GM23248 (cell line): ENCODE measurements at regions not wholly inside any gene's neighbourhood (a gene's known extent, or its start where the extent isn't known, plus 50 kb on each side); places are given as distances from the start of the nearest gene placed in this dataset.
A peak's percentile ranks its signal among the peaks of the same experiment; 100 is the strongest.

Source experiments
- DNase-seq: peaks from one replicate; pipeline ENCODE4 v3.0.0-alpha.2; 2015
- H2AFZ ChIP-seq: fragments of 200-600 bp; sonication (generic); 2 replicates; pipeline ENCODE4 v1.6.1; 2016; ENCODE audit warnings: antibody characterized with exemption
- H3F3A ChIP-seq: fragments of 200-600 bp; sonication (generic); 2 replicates; pipeline ENCODE4 v1.6.1; 2016; ENCODE audit warnings: mild to moderate bottlenecking, antibody characterized with exemption, mixed run types; ENCODE audit not compliant: insufficient read depth
- H3K27ac ChIP-seq: fragments of 200-600 bp; sonication (generic); 2 replicates; pipeline ENCODE4 v1.5.1; 2016; ENCODE audit warnings: mild to moderate bottlenecking
- H3K27me3 ChIP-seq: fragments of 200-600 bp; sonication (generic); replicated peaks from 2 replicates; pipeline ENCODE4 v1.6.1; 2016; ENCODE audit warnings: mild to moderate bottlenecking; ENCODE audit not compliant: insufficient read depth
- H3K36me3 ChIP-seq: fragments of 200-600 bp; sonication (generic); 2 replicates; pipeline ENCODE4 v1.6.1; 2016; ENCODE audit warnings: low read depth, mild to moderate bottlenecking
- H3K4me1 ChIP-seq: fragments of 200-600 bp; sonication (generic); 2 replicates; pipeline ENCODE4 v1.6.1; 2016; ENCODE audit warnings: mild to moderate bottlenecking; ENCODE audit not compliant: insufficient read depth
- H3K4me2 ChIP-seq: fragments of 200-600 bp; sonication (generic); one replicate; pipeline ENCODE4 v1.6.1; 2016; ENCODE audit warnings: mild to moderate bottlenecking; ENCODE audit not compliant: unreplicated experiment
- H3K4me3 ChIP-seq: fragments of 200-600 bp; sonication (generic); 2 replicates; pipeline ENCODE4 v1.5.1; 2016; ENCODE audit warnings: mild to moderate bottlenecking
- H3K79me2 ChIP-seq: fragments of 200-600 bp; sonication (generic); 2 replicates; pipeline ENCODE4 v1.6.1; 2016; ENCODE audit warnings: mild to moderate bottlenecking; ENCODE audit not compliant: insufficient read depth
- H3K9ac ChIP-seq: fragments of 200-600 bp; sonication (generic); 2 replicates; pipeline ENCODE4 v1.6.1; 2016; ENCODE audit warnings: mild to moderate bottlenecking
- H3K9me2 ChIP-seq: fragments of 200-600 bp; sonication (generic); 2 replicates; pipeline ENCODE4 v1.6.1; 2016; ENCODE audit warnings: mixed run types, mild to moderate bottlenecking, moderate library complexity; ENCODE audit not compliant: insufficient read depth
- H3K9me3 ChIP-seq: fragments of 200-600 bp; sonication (generic); one replicate; pipeline ENCODE4 v1.6.1; 2017; ENCODE audit warnings: low read depth
- H4K20me1 ChIP-seq: fragments of 200-600 bp; sonication (generic); 2 replicates; pipeline ENCODE4 v1.6.0; 2016; ENCODE audit not compliant: insufficient read depth
- EZH2 ChIP-seq: fragments of 200-600 bp; sonication (generic); IDR thresholded peaks from 2 replicates; pipeline ENCODE4 v1.6.1; 2018; ENCODE audit warnings: antibody characterized with exemption, mild to moderate bottlenecking; ENCODE audit not compliant: insufficient read depth, poor library complexity, severe bottlenecking
- EZH2phosphoT487 ChIP-seq: fragments of 200-600 bp; sonication (generic); IDR thresholded peaks from 2 replicates; pipeline ENCODE4 v1.6.1; 2018; ENCODE audit warnings: antibody characterized with exemption, moderate library complexity, mild to moderate bottlenecking, low read depth; ENCODE audit not compliant: insufficient read depth
- WGBS, 2 experiments: methylation state at CpG; one replicate each; pipeline ENCODE4 v1.1.6; 2015 to 2017; ENCODE audit warnings: low lambda C conversion rate in 2 of 2, low coverage in 1 of 2; ENCODE audit errors: missing lambda C conversion rate in 2 of 2; 5-methylcytosine and 5-hydroxymethylcytosine counted together
- in situ Hi-C: fragments of 300-500 bp; cut with MboI; formaldehyde crosslinking; loops from 2 replicates; pipeline ENCODE4 v1.15.0; 2020

DNA sequence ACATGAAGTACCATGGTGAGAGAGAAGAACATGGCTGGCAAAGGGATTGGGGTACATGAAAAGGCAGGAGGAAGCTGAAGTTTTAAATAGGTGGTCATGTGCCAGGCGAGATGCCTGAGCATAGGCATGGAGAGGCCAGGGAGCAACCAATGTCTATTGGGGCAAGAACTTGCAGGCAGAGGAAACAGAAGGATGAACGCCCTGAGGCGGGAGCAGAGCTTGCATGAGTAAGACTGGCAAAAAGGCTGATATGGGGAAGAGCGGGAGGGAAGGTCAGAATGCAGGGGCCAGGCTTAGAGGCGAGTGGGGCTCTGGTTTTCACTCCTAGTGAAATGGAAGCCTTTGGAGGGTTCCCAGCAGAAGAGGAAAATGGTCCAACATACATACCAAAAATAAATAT lies 52.5 kb upstream of the VSTM5 start:
- H3K27me3 ChIP-seq, result no peaks in the 10 kb centered on the region
- H3K9ac ChIP-seq, result no peak overlapping the region
- H3K4me1 ChIP-seq, result peaks cover 3% of the 10 kb centered on the region
- no peak for TF ChIP-seq EZH2
- no peak for TF ChIP-seq EZH2phosphoT487
- H3K9me2 ChIP-seq, result no peaks in the 10 kb centered on the region
- WGBS, 2 experiments, result 67% methylated on average over 5 of the region's 5 CpGs
- H3K9me3 ChIP-seq, result no peaks in the 10 kb centered on the region
- no peak overlapping the region for H3K27ac ChIP-seq
- H4K20me1 ChIP-seq, result no peaks in the 10 kb centered on the region
- H3K4me3 ChIP-seq, result no peak overlapping the region
- H3K79me2 ChIP-seq, result no peaks in the 10 kb centered on the region
- H2AFZ ChIP-seq, result no peak overlapping the region
- no peak for DNase-seq
- H3K4me2 ChIP-seq, result no peak overlapping the region
- no peaks in the 10 kb centered on the region for H3K36me3 ChIP-seq
- in situ Hi-C loops, result no loop called here
- peaks cover 3% of the 10 kb centered on the region; the same call in 1 of the 2 replicates for H3F3A ChIP-seq

DNA sequence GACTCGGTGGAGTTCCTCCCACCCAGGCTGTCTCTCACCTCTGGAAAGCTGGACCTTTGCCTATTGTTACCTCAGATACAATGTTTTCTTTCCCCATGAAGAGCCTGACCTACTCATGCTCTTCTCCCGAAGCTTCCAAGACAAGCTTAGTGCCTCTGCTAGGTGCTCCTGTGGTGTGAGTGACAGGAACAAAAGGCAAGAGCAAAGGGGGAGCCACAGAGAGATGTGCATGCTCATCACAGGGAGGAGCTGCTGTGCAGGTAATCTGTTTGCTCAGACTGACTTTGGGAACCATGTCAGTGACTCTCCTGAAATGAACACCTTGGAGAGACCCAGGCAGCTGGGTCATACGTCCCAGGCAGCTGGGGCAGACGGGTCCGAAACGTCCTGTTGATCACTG lies 53.6 kb upstream of the VSTM5 start:
- no peak for TF ChIP-seq EZH2
- no peak for TF ChIP-seq EZH2phosphoT487
- Histone ChIP-seq H3K79me2 (no peaks in the 10 kb centered on the region), H3F3A (peaks cover 10% of the 10 kb centered on the region), H2AFZ (no peak overlapping the region), H4K20me1 (no peaks in the 10 kb centered on the region), H3K4me1 (peaks cover 13% of the 10 kb centered on the region), H3K9ac (no peak overlapping the region), H3K27ac (no peak overlapping the region), H3K9me2 (no peaks in the 10 kb centered on the region), H3K9me3 (no peaks in the 10 kb centered on the region), H3K4me2 (no peak overlapping the region), H3K27me3 (no peaks in the 10 kb centered on the region), H3K4me3 (no peak overlapping the region), H3K36me3 (no peaks in the 10 kb centered on the region)
- 51% methylated on average over 6 of the region's 6 CpGs for WGBS, 2 experiments
- in situ Hi-C loops, result no loop called here
- DNase-seq, result no peak

DNA sequence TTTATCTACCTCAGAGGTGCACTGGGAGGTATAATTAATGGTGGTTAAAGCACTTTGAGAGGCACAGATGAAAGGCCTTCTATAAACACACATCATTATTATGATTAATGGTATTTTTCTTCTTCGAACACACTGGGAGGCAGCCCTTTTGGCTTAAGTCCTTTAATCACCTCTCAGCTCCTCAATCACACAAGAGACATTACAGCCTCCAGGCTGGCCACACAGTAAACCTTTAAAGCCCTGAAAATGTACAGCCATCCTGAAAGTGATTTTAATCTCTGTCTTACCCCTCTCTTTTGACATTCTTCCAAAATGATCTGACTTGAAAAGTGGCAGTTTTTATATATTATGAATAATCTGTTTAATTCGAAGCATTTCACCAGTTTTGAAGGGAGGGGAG lies 54.3 kb upstream of the VSTM5 start:
- no peaks in the 10 kb centered on the region for H3K79me2 ChIP-seq
- H3K9ac ChIP-seq, result no peak overlapping the region
- no peaks in the 10 kb centered on the region for H3K27me3 ChIP-seq
- H3K4me2 ChIP-seq, result no peak overlapping the region
- WGBS, 2 experiments, result 25 to 29% methylated on average over 2 of the region's 2 CpGs
- no peaks in the 10 kb centered on the region for H3K9me2 ChIP-seq
- in situ Hi-C loops, result no loop called here
- no peaks in the 10 kb centered on the region for H3K9me3 ChIP-seq
- H3K36me3 ChIP-seq, result no peaks in the 10 kb centered on the region
- no peak overlapping the region for H3K27ac ChIP-seq
- H3F3A ChIP-seq, result peaks cover 10% of the 10 kb centered on the region
- no peak for DNase-seq
- H3K4me3 ChIP-seq, result no peak overlapping the region
- no peak overlapping the region for H2AFZ ChIP-seq
- TF ChIP-seq EZH2 (no peak), EZH2phosphoT487 (no peak)
- no peaks in the 10 kb centered on the region for H4K20me1 ChIP-seq
- H3K4me1 ChIP-seq, result peaks cover 16% of the 10 kb centered on the region

DNA sequence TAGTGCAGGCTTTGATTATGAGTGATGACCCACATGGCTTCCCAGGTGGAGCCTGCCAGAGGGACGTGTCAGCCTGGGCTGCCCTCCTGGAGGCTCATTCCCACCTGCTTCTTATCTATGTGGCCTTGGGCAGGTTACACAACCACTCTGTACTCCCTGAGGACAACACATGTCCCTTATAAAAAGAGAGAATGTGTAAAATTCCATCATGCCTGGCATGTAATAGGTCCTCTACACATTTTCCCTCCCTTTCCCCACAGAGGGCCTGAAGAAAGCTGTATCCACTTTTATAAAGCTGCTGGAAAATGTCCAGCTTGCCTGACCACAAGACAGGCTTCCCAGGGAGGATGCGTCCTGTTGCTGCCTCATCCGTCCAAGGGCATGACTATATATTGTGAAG lies 55.0 kb upstream of the VSTM5 start:
- Histone ChIP-seq H3K9ac (no peak overlapping the region), H3K4me1 (peaks cover 16% of the 10 kb centered on the region), H3K27me3 (no peaks in the 10 kb centered on the region), H3K79me2 (no peaks in the 10 kb centered on the region), H3F3A (peaks cover 10% of the 10 kb centered on the region), H3K27ac (no peak overlapping the region), H3K9me3 (no peaks in the 10 kb centered on the region), H3K9me2 (no peaks in the 10 kb centered on the region), H2AFZ (no peak overlapping the region), H3K4me2 (no peak overlapping the region), H3K36me3 (no peaks in the 10 kb centered on the region), H3K4me3 (no peak overlapping the region), H4K20me1 (no peaks in the 10 kb centered on the region)
- DNase-seq, result peak; percentile 74
- TF ChIP-seq EZH2phosphoT487, result no peak
- TF ChIP-seq EZH2, result no peak
- in situ Hi-C loops, result no loop called here
- WGBS, 2 experiments, result 10 to 16% methylated on average over 3 of the region's 3 CpGs

DNA sequence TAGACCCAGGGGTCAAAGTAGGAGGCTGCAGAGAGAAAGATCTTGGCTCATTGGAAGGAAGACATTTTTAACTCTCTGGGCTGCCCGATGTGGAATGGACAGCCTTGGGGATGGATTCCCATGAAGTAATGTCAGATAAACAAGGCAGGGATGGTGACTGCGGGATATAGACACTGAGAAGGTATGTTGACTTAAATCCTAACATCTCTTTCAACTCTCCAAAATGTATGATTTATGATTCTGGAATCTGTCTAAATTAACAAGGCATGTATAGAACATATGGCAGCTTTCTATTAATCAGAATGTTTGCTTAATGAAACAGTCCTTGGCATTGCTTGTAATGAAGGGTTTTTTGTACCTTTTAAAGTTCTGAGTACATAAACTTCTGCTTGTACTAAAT lies 56.1 kb upstream of the VSTM5 start:
- no peak overlapping the region for H3K27ac ChIP-seq
- peaks cover 10% of the 10 kb centered on the region for H3F3A ChIP-seq
- H3K4me3 ChIP-seq, result no peak overlapping the region
- H3K4me2 ChIP-seq, result no peak overlapping the region
- H3K27me3 ChIP-seq, result no peaks in the 10 kb centered on the region
- no peaks in the 10 kb centered on the region for H3K36me3 ChIP-seq
- H3K4me1 ChIP-seq, result peaks cover 16% of the 10 kb centered on the region
- H2AFZ ChIP-seq, result no peak overlapping the region
- no peaks in the 10 kb centered on the region for H3K9me3 ChIP-seq
- no peak for DNase-seq
- no peaks in the 10 kb centered on the region for H3K9me2 ChIP-seq
- no peak for TF ChIP-seq EZH2phosphoT487
- TF ChIP-seq EZH2, result no peak
- in situ Hi-C loops, result no loop called here
- no peak overlapping the region for H3K9ac ChIP-seq
- H4K20me1 ChIP-seq, result no peaks in the 10 kb centered on the region
- 69 to 70% methylated on average over 2 of the region's 2 CpGs for WGBS, 2 experiments
- no peaks in the 10 kb centered on the region for H3K79me2 ChIP-seq
